Activated naive CD4-positive, alpha-beta T cell treated with anti-CD3 and anti-CD28 coated beads, Interleukin-2, amount 10 ng/mL, durations not matched to agents 7 days and 5 days (primary cell): ENCODE measurements at regions not wholly inside any gene's neighbourhood (a gene's known extent, or its start where the extent isn't known, plus 50 kb on each side); places are given as distances from the start of the nearest gene placed in this dataset.

ENCODE experiments used
- CTCF ChIA-PET: fragments of 350-600 bp; sonication (Branson Sonifier 250); formaldehyde crosslinking; loops from one replicate; lab custom pipeline; 2021; ENCODE audit warnings: antibody characterized with exemption; lab: Charles Lee
- DNase-seq: peaks from one replicate; pipeline ENCODE4 v3.0.0-alpha.2; 2020
- H3K27ac Mint-ChIP-seq: one replicate; pipeline ENCODE4 v1.8.0; 2021; ENCODE audit warnings: mild to moderate bottlenecking, moderate library complexity, mixed read lengths
- H3K27me3 Mint-ChIP-seq: one replicate; pipeline ENCODE4 v1.8.0; 2021; ENCODE audit warnings: mild to moderate bottlenecking, mixed read lengths
- H3K36me3 Mint-ChIP-seq: one replicate; pipeline ENCODE4 v1.8.0; 2021; ENCODE audit warnings: mixed read lengths
- H3K4me1 Mint-ChIP-seq: one replicate; pipeline ENCODE4 v1.8.0; 2021; ENCODE audit warnings: mixed read lengths
- H3K4me3 Mint-ChIP-seq: one replicate; pipeline ENCODE4 v1.8.0; 2021; ENCODE audit warnings: mild to moderate bottlenecking, moderate library complexity, mixed read lengths
- H3K9me3 Mint-ChIP-seq: one replicate; pipeline ENCODE4 v1.8.0; 2021; ENCODE audit warnings: mixed read lengths

DNA sequence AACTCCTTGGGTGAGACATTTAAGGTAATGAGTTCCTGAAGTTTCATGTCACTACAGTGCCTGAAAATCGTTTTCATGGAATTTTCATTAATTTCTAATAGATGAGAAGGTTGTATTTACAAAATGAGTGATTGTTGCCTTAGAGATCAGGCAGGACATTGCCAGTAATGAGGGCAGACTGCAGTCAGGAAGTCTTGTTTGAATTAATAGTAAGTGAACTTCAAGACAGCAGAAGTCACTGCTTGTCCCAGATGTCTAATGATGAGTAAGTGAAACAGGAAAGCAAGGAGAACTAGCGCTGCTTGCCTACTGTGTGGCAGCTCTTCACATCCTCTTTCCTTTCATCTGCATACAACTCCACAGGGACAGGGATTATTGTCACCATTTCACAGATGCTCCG is 237.4 kb downstream of the BAMBI start:
- no peak for DNase-seq
- no peaks in the 10 kb centered on the region for H3K4me1 Mint-ChIP-seq
- CTCF ChIA-PET: no interaction called here
- no peaks in the 10 kb centered on the region for H3K36me3 Mint-ChIP-seq
- H3K4me3 Mint-ChIP-seq: no peak overlapping the region
- no peaks in the 10 kb centered on the region for H3K27me3 Mint-ChIP-seq
- no peaks in the 10 kb centered on the region for H3K9me3 Mint-ChIP-seq
- H3K27ac Mint-ChIP-seq: no peak overlapping the region

DNA sequence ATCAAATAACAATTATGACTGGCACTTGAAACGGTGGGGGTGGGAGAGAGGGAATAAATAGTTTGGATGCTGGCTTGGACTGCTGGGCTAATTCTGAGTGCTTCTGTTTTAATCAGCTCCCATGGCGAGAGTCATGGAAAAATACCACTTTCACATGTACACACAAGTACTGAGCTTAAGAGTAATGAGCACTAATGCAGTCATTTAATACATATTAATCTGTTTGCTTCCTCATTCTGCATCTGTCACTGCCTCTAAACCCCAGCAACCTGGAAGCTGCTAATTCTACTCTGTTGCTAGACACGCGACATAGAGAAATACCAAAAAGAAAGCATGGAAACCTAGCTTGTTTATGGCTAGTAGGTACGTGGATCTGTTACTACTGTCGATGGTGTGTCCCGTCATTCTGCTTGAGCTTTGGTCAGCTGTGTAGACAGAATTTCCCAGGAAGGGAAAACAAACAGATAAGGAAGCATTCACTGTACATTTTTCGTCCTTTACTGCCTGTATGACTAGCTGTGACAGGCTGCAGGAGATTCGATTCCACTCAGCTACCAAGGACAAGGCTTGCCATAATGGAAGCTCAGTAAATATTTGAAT is 238.8 kb downstream of the BAMBI start:
- no peak for DNase-seq
- Mint-ChIP-seq H3K4me1 (no peaks in the 10 kb centered on the region), H3K9me3 (no peaks in the 10 kb centered on the region), H3K27me3 (no peaks in the 10 kb centered on the region), H3K36me3 (no peaks in the 10 kb centered on the region), H3K4me3 (no peak overlapping the region), H3K27ac (no peak overlapping the region)
- CTCF ChIA-PET: no interaction called here

DNA sequence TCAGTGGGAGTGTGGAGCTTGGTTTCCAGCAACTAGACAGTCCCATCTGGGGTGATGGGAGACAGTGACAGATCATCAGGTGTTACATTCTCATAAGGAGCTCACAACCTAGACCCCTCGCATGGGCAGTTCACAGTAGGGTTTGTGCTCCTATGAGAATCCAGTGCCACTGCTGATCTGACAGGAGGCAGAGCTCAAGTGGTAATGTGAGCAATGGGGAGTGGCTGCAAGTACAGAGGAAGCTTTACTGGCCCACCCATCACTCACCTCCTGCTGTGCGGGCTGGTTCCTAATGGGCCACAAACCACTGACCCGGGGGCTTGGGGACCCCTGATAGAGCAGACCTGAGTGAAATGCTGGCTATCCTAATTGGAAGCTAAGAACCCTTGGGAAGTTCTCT is 242.8 kb downstream of the BAMBI start:
- no peak for DNase-seq
- Mint-ChIP-seq H3K4me1 (no peaks in the 10 kb centered on the region), H3K27me3 (peaks cover 14% of the 10 kb centered on the region), H3K27ac (no peak overlapping the region), H3K9me3 (no peaks in the 10 kb centered on the region), H3K4me3 (no peak overlapping the region), H3K36me3 (no peaks in the 10 kb centered on the region)
- CTCF ChIA-PET: no interaction called here

DNA sequence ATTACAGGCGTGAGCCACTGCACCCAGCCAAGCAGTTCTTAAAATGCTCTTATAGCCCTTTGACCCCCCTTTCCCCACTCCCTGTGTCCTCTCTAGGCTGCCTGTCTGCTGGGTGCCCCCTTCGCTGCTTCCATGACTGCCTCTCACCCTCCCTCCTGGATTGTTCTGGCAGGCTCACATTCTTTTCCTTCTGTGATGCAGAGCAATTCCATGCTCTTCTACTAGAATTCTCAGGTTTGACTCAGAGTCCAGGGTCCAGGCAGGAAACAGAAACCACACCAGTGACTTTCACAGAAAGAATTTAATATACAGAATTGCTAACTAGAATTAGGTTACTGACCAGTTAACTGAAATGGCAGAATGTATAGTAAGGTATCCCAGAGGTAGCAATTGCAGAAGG is 244.8 kb downstream of the BAMBI start:
- Mint-ChIP-seq H3K27ac (no peak overlapping the region), H3K36me3 (no peaks in the 10 kb centered on the region), H3K9me3 (no peaks in the 10 kb centered on the region), H3K27me3 (peaks cover 20% of the 10 kb centered on the region), H3K4me3 (no peak overlapping the region), H3K4me1 (no peaks in the 10 kb centered on the region)
- no peak for DNase-seq
- CTCF ChIA-PET: no interaction called here

GRCh38 chr10:28922861-28923260 is 245.5 kb downstream of the BAMBI start:
- no peak for DNase-seq
- no peaks in the 10 kb centered on the region for H3K9me3 Mint-ChIP-seq
- H3K27me3 Mint-ChIP-seq: peaks cover 20% of the 10 kb centered on the region
- no peaks in the 10 kb centered on the region for H3K36me3 Mint-ChIP-seq
- no peaks in the 10 kb centered on the region for H3K4me1 Mint-ChIP-seq
- no peak overlapping the region for H3K4me3 Mint-ChIP-seq
- no peak overlapping the region for H3K27ac Mint-ChIP-seq
- CTCF ChIA-PET: no interaction called here

GRCh38 chr10:28924717-28925116 is 247.4 kb downstream of the BAMBI start:
- no peak overlapping the region for H3K27ac Mint-ChIP-seq
- CTCF ChIA-PET: no interaction called here
- no peaks in the 10 kb centered on the region for H3K9me3 Mint-ChIP-seq
- DNase-seq: no peak
- no peaks in the 10 kb centered on the region for H3K4me1 Mint-ChIP-seq
- peaks cover 20% of the 10 kb centered on the region for H3K27me3 Mint-ChIP-seq
- H3K36me3 Mint-ChIP-seq: no peaks in the 10 kb centered on the region
- H3K4me3 Mint-ChIP-seq: no peak overlapping the region

DNA sequence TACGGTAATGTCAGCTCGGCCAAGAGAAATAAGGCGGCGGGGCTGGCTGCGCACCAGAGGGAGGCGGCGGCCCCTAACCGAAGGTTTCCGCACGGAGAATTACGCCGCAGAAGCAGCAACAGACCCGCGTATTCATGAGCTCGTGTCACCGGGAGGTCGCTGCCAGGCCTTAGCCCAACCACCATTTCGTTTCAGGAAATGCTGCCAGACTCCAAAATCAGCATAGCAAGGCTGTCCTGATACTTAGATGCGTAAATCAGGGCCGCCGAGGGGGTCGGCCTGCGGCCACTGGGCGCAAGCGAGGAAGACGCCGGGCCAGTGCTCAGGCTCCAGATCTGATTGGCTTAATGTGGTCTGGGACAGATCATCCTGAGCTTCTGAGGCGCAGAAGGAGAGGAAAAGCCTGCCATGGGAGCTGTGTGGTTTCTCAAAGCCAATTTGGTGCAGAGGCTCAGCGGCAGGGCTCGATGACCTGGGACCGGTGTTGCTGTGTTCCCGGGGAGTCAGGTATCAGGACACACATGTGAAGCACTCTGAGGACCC is 247.9 kb downstream of the BAMBI start:
- no peaks in the 10 kb centered on the region for H3K36me3 Mint-ChIP-seq
- no peak overlapping the region for H3K27ac Mint-ChIP-seq
- peaks cover 20% of the 10 kb centered on the region for H3K27me3 Mint-ChIP-seq
- H3K9me3 Mint-ChIP-seq: no peaks in the 10 kb centered on the region
- no peak overlapping the region for H3K4me3 Mint-ChIP-seq
- CTCF ChIA-PET: no interaction called here
- DNase-seq: no peak
- H3K4me1 Mint-ChIP-seq: no peaks in the 10 kb centered on the region

- H3K36me3 Mint-ChIP-seq: no peaks in the 10 kb centered on the region
- H3K27me3 Mint-ChIP-seq: peaks cover 20% of the 10 kb centered on the region
- no peak overlapping the region for H3K27ac Mint-ChIP-seq
- H3K9me3 Mint-ChIP-seq: no peaks in the 10 kb centered on the region
- H3K4me3 Mint-ChIP-seq: no peak overlapping the region
- CTCF ChIA-PET: no interaction called here
- DNase-seq: no peak
- H3K4me1 Mint-ChIP-seq: no peaks in the 10 kb centered on the region
Measured at GRCh38 chr10:28926932-28927331, 249.6 kb downstream of the BAMBI start.

- CTCF ChIA-PET: no interaction called here
- Mint-ChIP-seq H3K27ac (no peak overlapping the region), H3K9me3 (no peaks in the 10 kb centered on the region), H3K4me1 (no peaks in the 10 kb centered on the region), H3K4me3 (no peak overlapping the region), H3K27me3 (peaks cover 20% of the 10 kb centered on the region), H3K36me3 (no peaks in the 10 kb centered on the region)
- DNase-seq: no peak
Measured at GRCh38 chr10:28928484-28928883, 251.2 kb downstream of the BAMBI start.

GRCh38 chr10:28929942-28930341 is 252.6 kb downstream of the BAMBI start:
- H3K27ac Mint-ChIP-seq: no peak overlapping the region
- H3K4me1 Mint-ChIP-seq: no peaks in the 10 kb centered on the region

GRCh38 chr10:28930514-28931495 is 253.5 kb downstream of the BAMBI start:
- no peak overlapping the region for H3K27ac Mint-ChIP-seq
- CTCF ChIA-PET: no interaction called here

More at GRCh38 chr10:28929942-28930341, 252.6 kb downstream of the BAMBI start:
- Mint-ChIP-seq H3K27me3 (peaks cover 7% of the 10 kb centered on the region), H3K9me3 (no peaks in the 10 kb centered on the region), H3K36me3 (no peaks in the 10 kb centered on the region), H3K4me3 (no peak overlapping the region)
- DNase-seq: no peak
- CTCF ChIA-PET: no interaction called here

GRCh38 chr10:28935061-28935460 is 257.7 kb downstream of the BAMBI start:
- Mint-ChIP-seq H3K4me3 (no peak overlapping the region), H3K27ac (no peak overlapping the region), H3K9me3 (no peaks in the 10 kb centered on the region), H3K27me3 (no peaks in the 10 kb centered on the region), H3K36me3 (no peaks in the 10 kb centered on the region), H3K4me1 (no peaks in the 10 kb centered on the region)
- no peak for DNase-seq
- CTCF ChIA-PET: no interaction called here

More at GRCh38 chr10:28930514-28931495, 253.5 kb downstream of the BAMBI start:
- DNase-seq: no peak
- Mint-ChIP-seq H3K9me3 (no peaks in the 10 kb centered on the region), H3K4me1 (no peaks in the 10 kb centered on the region), H3K4me3 (no peak overlapping the region), H3K36me3 (no peaks in the 10 kb centered on the region), H3K27me3 (no peaks in the 10 kb centered on the region)

DNA sequence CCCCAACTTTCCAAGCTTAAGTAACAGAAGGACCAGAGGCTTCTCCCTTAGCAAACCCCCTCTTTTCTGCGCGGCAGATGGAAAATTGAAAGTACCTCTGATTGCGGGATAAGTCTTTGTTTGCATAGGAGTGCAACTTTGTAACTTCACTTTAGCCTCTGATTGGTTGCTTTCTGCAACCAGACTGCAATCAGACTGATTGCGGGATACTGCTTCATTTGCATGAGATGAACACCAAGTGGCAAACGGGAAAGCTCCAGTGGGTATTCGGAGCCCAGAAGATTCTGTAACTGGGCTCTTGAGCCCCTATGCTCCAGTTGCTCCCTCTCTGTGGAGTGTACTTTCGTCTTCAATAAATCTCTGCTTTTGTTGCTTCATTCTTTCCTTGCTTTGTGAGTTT is 260.6 kb downstream of the BAMBI start:
- H3K36me3 Mint-ChIP-seq: no peaks in the 10 kb centered on the region
- CTCF ChIA-PET: no interaction called here
- H3K27me3 Mint-ChIP-seq: no peaks in the 10 kb centered on the region
- no peaks in the 10 kb centered on the region for H3K9me3 Mint-ChIP-seq
- no peak overlapping the region for H3K27ac Mint-ChIP-seq
- H3K4me3 Mint-ChIP-seq: no peak overlapping the region
- DNase-seq: no peak
- H3K4me1 Mint-ChIP-seq: no peaks in the 10 kb centered on the region

DNA sequence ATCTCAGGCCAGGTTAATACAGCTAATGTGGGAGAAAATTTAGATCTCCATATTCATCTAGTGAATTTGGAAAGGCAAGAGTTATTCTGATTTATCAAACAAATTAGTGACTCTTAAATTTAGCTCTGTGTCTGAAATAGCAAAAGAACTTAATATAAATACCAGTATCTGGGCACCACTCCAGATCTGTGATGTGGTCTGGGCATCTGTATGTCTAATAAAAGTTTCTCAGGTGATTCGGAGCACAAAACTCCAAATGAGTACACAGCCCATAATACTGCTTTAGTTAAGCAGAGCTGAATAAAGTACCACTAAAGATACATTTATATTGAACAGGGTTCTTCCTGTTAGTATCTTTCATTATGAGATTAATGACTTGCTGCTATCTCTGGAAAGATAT is 261.4 kb downstream of the BAMBI start:
- Mint-ChIP-seq H3K27ac (no peak overlapping the region), H3K4me1 (no peaks in the 10 kb centered on the region), H3K9me3 (no peaks in the 10 kb centered on the region), H3K36me3 (no peaks in the 10 kb centered on the region), H3K4me3 (no peak overlapping the region), H3K27me3 (no peaks in the 10 kb centered on the region)
- CTCF ChIA-PET: no interaction called here
- no peak for DNase-seq
